GM21381 (cell line): ENCODE measurements at regions not wholly inside any gene's neighbourhood (a gene's known extent, or its start where the extent isn't known, plus 50 kb on each side); places are given as distances from the start of the nearest gene placed in this dataset.

Experiments
- ATAC-seq: cut with Tn5 transposase; IDR thresholded peaks from one replicate; pipeline ENCODE4 v1.9.1; 2021; ENCODE audit warnings: mild to moderate bottlenecking, moderate library complexity; ENCODE audit not compliant: unreplicated experiment

GRCh38 chr7:68321076-68321639, 1277.1 kb upstream of the AUTS2 start:
- ATAC-seq, result no peak

GRCh38 chr7:68321776-68322496, 1276.3 kb upstream of the AUTS2 start:
- ATAC-seq, result no peak

DNA sequence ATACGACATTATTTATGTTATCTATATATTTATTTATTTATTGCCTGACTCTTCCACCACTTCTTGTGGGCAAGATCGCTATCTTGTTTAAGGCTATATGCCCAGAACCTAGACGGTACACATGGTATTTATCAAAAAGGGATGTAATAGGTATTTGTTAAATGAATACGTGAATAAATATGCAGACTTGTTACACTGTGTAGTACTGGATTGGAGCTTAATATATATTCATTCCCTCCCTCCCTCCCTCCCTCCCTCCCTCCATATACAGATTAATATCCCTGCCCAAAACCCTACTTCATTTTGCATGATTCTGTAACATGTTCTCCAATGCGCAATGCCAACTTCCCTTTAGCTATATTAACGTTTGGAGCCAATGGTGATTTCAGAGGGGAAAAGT, 1273.7 kb upstream of the AUTS2 start:
- ATAC-seq, result no peak

DNA sequence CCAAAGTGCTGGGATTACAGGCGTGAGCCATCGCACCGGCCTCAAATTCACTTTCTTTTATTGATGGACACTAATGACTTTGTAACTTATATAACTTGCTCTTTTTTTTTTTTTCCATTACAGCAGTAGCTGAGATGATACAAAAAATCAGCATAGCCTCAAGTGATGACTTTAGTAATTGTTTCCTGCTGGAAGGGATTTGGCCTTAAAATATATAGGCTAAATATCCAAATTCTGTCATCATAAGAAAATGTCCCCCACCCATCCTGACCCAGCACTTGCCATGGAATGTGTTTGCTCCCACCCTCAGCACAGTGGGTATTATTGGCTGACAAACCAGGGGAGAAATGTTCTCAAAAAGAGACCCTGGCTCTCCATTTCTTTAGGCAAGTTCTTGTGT, 1264.1 kb upstream of the AUTS2 start:
- ATAC-seq, result no peak

- ATAC-seq, result no peak
These were observed 1263.5 kb upstream of the AUTS2 start for GRCh38 chr7:68334636-68335272.

DNA sequence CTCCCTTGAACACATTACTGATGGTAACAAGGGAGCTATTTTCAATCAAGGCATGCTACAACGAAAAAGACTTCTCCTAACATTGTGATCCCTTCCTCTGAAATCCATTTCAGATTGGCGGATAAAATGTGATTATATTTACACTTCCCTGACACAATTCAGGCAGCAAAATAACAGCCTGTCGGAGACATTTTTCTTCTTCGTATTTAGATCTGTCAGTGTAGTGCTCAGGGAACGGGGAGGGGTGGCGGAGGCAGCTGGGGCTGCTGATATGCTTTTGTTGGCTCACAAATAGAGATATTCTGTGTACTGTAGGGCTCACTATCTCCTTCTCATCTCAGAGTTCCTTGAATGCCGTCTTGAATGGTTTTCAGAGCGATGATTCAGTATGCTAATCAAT, 1261.7 kb upstream of the AUTS2 start:
- no peak for ATAC-seq

DNA sequence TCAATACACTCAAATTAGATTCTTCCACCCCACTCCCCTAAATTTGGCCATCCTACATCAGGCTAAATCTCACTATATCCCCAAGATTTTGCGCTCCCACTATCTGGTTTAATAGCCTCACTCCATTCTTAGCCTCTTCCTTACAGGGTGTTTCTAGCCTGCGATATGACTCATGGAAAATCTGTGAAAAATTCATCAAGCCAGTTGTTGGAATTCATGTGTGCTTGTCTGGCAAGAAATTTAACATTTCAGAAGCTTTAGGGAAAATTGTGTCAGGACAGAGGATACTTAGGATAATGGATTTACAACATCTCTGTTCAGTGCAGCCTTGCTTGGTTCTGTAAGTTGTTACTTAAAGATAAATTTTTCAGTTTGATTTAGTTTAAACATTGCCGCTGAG, 1249.9 kb upstream of the AUTS2 start:
- no peak for ATAC-seq

GRCh38 chr7:68362745-68363518, 1235.3 kb upstream of the AUTS2 start:
- no peak for ATAC-seq

DNA sequence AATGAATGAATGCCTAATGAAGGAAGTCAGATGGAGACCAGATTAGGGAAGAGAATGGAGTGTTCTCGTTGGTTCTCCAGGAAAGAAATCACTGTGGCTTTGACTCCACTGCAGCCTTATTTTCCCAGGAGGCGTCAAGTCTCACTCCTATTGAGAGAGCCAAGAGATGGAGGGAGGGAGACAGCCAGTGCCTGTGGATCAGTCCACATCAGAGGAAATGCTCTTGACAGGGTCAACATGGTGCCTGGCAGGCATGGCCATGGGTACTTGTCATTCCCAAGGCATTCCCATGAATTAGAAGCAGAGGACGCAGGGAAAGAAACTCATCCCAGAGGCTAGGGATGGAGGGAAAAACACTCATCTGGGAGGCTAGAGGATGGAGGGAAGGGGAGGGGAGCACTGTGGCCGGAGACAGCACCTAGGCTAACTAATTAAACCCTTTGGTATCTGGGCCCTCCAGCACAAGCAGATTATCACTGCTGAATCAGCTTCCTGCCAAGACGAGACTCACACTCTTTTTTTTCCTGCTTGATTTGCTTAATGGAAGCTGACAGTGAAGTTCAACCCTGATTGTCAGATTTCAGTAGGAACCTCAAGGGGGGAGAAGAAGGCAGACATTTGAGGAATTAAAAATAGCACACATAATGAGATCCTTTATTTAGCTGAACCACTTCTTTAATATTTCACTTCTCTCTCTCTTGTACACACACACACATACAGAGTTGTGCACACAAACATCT, 1233.2 kb upstream of the AUTS2 start:
- ATAC-seq, result no peak

DNA sequence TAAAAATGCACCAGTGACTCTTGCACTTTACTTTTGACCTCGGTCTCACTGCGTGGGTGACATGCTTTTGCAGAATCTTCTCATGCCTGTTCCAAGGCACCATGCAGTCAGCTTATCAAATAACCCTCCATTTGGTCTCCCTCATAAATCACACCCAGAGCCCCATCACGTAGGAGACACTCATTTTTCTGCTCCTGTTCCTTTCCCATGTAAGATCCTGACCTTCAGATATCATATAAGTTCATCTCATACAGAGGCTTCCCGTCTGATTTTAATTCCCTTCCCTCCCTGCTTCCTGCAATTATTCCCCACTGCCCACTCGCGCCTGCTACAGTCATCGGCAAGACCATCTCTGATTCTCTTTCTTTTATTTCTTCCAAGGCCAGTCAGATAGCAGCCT, 1226.3 kb upstream of the AUTS2 start:
- ATAC-seq, result no peak

- no peak for ATAC-seq
These were observed 1222.1 kb upstream of the AUTS2 start for GRCh38 chr7:68376131-68376661.

DNA sequence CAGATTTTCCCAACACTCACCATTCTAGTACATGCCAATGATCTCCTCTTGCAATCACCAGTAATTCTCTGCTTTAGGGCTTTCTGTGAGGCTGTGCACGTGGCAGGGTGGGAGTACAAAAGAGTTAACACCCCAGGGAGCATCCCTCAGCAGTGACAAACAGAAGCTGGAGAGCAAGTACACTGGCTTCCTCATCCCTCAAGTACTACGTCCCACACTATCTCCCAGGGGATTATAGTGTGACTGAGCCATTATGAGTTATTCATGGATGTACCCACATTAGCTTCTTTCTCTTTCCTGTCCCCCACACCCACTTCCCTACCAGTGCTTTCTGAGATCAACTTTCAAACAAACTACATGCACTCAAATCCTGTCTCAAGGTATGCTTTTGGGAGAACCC, 1216.5 kb upstream of the AUTS2 start:
- no peak for ATAC-seq

DNA sequence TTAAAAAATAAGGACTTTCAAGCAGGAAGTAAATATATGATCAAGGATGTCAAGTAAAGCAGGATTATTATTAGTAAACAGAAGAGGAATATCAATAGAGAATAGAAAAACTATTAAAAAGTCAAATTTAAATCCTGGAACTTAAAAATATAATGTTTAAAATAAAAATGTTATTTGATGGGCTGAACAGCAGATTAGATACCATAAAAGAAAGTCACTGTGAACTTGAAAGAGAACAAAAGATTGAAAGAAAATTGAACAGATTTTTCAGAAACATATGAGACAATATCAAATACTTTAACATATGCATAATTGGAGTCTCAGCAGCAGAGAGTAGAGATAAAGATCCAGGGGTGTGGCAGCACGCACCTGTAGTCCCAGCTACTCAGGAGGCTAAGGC, 1213.7 kb upstream of the AUTS2 start:
- ATAC-seq, result no peak

GRCh38 chr7:68393051-68393450, 1205.2 kb upstream of the AUTS2 start:
- no peak for ATAC-seq

DNA sequence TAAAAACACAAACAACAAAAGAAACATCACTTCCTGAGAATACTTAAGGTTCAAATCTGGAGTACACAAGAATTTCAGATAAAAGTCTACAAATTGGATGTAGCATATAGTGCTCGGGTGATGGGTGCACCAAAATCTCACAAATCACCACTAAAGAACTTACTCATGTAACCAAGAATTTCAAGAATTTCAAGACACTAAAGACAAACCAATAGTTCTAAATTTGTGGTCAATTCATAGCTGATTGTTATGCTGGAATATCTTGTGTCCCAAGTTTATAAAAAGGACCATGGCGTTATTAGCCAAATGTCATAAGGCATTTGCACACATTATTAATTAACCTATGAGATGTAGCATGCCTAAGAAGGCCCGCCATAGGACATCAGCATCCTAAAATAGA, 1204.1 kb upstream of the AUTS2 start:
- no peak for ATAC-seq

GRCh38 chr7:68399991-68400590, 1198.2 kb upstream of the AUTS2 start:
- ATAC-seq, result no peak

DNA sequence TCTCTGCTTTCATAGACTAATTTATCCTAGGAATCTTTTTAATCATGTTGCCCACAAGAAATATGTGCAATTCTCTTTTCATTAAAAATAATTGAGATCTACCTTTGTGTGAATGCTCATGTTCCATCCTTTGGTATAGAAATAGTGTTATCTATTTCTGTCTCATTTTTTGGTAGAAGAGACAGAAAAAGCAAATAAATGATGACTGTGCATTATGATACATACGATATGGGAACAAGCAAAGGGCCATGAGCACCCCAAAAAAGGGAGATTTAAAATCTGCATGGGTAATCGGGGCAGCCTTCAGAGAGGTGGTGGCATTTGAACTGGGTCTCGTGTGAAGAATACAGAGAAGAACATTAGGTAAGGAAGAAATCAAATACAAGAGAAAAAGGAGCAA, 1197.5 kb upstream of the AUTS2 start:
- ATAC-seq, result no peak

GRCh38 chr7:68401313-68401712, 1197.0 kb upstream of the AUTS2 start:
- ATAC-seq, result no peak

DNA sequence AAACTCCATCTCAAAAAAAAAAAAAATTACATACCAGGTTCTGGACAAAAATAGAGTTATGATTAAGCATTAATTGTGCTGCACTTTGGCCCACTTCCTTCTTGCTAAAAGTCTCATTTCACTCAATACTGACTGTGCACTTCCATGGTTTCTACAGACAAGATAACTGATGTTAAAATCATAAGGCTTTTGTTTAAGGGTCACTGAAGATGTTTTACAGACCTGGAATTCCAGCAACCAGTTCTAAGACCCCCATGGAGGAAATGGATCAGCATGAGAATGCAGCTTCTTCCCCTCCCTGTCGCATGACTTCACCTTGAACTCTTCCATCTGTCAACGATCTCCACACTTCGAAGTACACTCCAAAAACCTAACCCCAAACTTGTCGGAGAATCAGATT, 1191.8 kb upstream of the AUTS2 start:
- ATAC-seq, result no peak

GRCh38 chr7:68407460-68407859, 1190.8 kb upstream of the AUTS2 start:
- ATAC-seq, result no peak
